HEK293T (cell line): ENCODE measurements at regions not wholly inside any gene's neighbourhood (a gene's known extent, or its start where the extent isn't known, plus 50 kb on each side); places are given as distances from the start of the nearest gene placed in this dataset.

Source experiments
- ARNT ChIP-seq: fragments of 450-650 bp; IDR thresholded peaks from 2 replicates; pipeline ENCODE4 v1.6.1; 2017; ENCODE audit warnings: mild to moderate bottlenecking
- BHLHE40 ChIP-seq: fragments of 450-650 bp; IDR thresholded peaks from 2 replicates; pipeline ENCODE4 v1.6.1; 2016; ENCODE audit warnings: mild to moderate bottlenecking, moderate library complexity, borderline replicate concordance
- CTBP1 ChIP-seq: fragments of 450-650 bp; IDR thresholded peaks from 2 replicates; pipeline ENCODE4 v1.6.1; 2016; ENCODE audit warnings: borderline replicate concordance
- ELF4 ChIP-seq: fragments of 450-650 bp; IDR thresholded peaks from 2 replicates; pipeline ENCODE4 v1.6.1; 2017; ENCODE audit warnings: antibody characterized with exemption
- FOXA1 ChIP-seq: fragments of 450-650 bp; IDR thresholded peaks from 2 replicates; pipeline ENCODE4 v1.6.1; 2016; ENCODE audit warnings: mild to moderate bottlenecking
- FOXK2 ChIP-seq: fragments of 450-650 bp; IDR thresholded peaks from 2 replicates; pipeline ENCODE4 v1.6.1; 2016; ENCODE audit warnings: mild to moderate bottlenecking
- FOXM1 ChIP-seq: fragments of 450-650 bp; IDR thresholded peaks from 2 replicates; pipeline ENCODE4 v1.6.1; 2017; ENCODE audit warnings: mild to moderate bottlenecking, borderline replicate concordance
- HDGF ChIP-seq: fragments of 450-650 bp; IDR thresholded peaks from 2 replicates; pipeline ENCODE4 v1.6.1; 2017; ENCODE audit warnings: antibody characterized with exemption, borderline replicate concordance
- LEF1 ChIP-seq: fragments of 450-650 bp; IDR thresholded peaks from 2 replicates; pipeline ENCODE4 v1.6.1; 2017; ENCODE audit warnings: mild to moderate bottlenecking, borderline replicate concordance
- NFRKB ChIP-seq: fragments of 450-650 bp; IDR thresholded peaks from 2 replicates; pipeline ENCODE4 v1.6.1; 2016; ENCODE audit warnings: mild to moderate bottlenecking, moderate library complexity
- SP1 ChIP-seq: fragments of 450-650 bp; IDR thresholded peaks from 2 replicates; pipeline ENCODE4 v1.6.1; 2017
- SUZ12 ChIP-seq: fragments of 450-650 bp; IDR thresholded peaks from 2 replicates; pipeline ENCODE4 v1.6.1; 2016; ENCODE audit warnings: mild to moderate bottlenecking
- ZNF384 ChIP-seq: fragments of 450-650 bp; IDR thresholded peaks from 2 replicates; pipeline ENCODE4 v1.6.1; 2016
- TF ChIP-seq, protein P1 (sequence below): fragments of 450-650 bp; IDR thresholded peaks from 2 replicates; pipeline ENCODE4 v1.6.1; 2016

DNA sequence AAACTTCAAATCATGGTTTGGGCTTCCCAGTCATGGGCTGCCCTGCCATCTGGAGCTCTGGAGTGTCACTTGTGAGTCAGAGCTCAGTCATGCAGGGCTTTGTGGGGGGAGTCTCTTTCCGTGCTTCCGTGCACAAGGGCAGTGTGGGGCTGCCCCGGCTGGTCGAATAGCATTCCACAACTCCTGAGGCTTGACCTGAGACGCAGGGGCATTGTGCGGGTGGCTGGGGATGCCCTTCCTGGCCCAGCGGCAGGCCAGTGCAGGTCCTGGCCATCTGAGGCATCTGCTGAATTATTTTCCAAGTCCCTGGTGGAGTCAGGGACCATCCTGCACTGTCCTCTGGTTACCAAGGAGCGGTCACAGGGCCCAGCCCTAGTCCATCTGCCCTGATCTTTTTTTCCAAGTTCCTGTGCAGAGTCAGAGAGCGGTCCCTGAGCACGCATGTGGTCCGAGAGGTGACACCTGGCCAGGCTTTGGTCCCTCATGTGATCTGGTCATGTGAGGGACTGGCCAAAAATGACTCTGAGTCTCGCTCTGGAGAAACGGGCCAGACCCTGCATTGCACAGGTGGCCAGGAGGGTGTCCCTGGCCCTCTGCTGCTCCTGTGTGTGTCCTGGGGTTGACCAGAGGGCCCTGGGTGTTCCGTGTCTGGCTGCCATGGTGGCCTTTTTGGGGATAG lies 167.0 kb upstream of the ALG10B start:
- TF ChIP-seq FOXA1 (no peak), LEF1 (no peak), SUZ12 (no peak), ARNT (no peak), FOXK2 (no peak), BHLHE40 (no peak), SP1 (no peak), NFRKB (no peak), CTBP1 (no peak), ELF4 (no peak), FOXM1 (no peak), HDGF (no peak), ZNF384 (no peak)
- TF ChIP-seq, protein P1, sequence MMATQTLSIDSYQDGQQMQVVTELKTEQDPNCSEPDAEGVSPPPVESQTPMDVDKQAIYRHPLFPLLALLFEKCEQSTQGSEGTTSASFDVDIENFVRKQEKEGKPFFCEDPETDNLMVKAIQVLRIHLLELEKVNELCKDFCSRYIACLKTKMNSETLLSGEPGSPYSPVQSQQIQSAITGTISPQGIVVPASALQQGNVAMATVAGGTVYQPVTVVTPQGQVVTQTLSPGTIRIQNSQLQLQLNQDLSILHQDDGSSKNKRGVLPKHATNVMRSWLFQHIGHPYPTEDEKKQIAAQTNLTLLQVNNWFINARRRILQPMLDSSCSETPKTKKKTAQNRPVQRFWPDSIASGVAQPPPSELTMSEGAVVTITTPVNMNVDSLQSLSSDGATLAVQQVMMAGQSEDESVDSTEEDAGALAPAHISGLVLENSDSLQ: no peak
